Thyroid gland (tissue), 4 donors: ENCODE measurements at regions not wholly inside any gene's neighbourhood (a gene's known extent, or its start where the extent isn't known, plus 50 kb on each side); places are given as distances from the start of the nearest gene placed in this dataset.

Experiments used
- DNase-seq, 2 donors: peaks; one replicate each; pipeline ENCODE4 v3.0.0-alpha.2; 2019
- H3K27ac ChIP-seq, 3 donors: fragments of 200-600 bp; sonication (generic); 1 replicate in 2 of 3; 2 replicates in 1 of 3; pipeline ENCODE4 v1.5.1; 2016 to 2019; ENCODE audit warnings: mild to moderate bottlenecking in 1 of 3, moderate library complexity in 1 of 3
- H3K27me3 ChIP-seq: fragments of 200-600 bp; sonication (generic); one replicate; pipeline ENCODE4 v1.5.1; 2019
- H3K36me3 ChIP-seq, 2 donors: fragments of 200-600 bp; sonication (generic); one replicate each; pipeline ENCODE4 v1.5.1; 2016 to 2019
- H3K4me1 ChIP-seq, 2 donors: fragments of 200-600 bp; sonication (generic); one replicate each; pipeline ENCODE4 v1.5.1; 2017 to 2019
- H3K4me3 ChIP-seq, 3 donors: fragments of 200-600 bp; sonication (generic); replicated peaks in 1 of 3; 1 replicate in 2 of 3; 2 replicates in 1 of 3; pipeline ENCODE4 v1.5.1; 2016; ENCODE audit warnings: mild to moderate bottlenecking in 1 of 3
- H3K9me3 ChIP-seq: fragments of 200-600 bp; sonication (generic); one replicate; pipeline ENCODE4 v1.5.1; 2017
- CTCF ChIP-seq, 6 experiments: fragments of 200-600 bp in 3 of 6; fragments of 450-650 bp in 3 of 6; sonication (generic) in 3 of 6; IDR thresholded peaks; one replicate each; pipeline ENCODE4 v1.5.1; 2016 to 2019; ENCODE audit warnings: antibody characterized with exemption in 6 of 6, mild to moderate bottlenecking in 2 of 6, inconsistent platforms in 1 of 6, moderate library complexity in 1 of 6
- POLR2A ChIP-seq, 2 donors: fragments of 450-650 bp; IDR thresholded peaks; one replicate each; pipeline ENCODE4 v1.6.1; 2017; ENCODE audit warnings: antibody characterized with exemption in 2 of 2, mild to moderate bottlenecking in 2 of 2, moderate library complexity in 1 of 2
- WGBS, 2 donors: methylation state at CpG; one replicate each; pipeline ENCODE4 v1.1.5; 2017; 5-methylcytosine and 5-hydroxymethylcytosine counted together
- intact Hi-C: fragments of 100-400 bp; cut with DNase I; formaldehyde crosslinking; loops from one replicate; pipeline ENCODE4 v1.15.1; 2023

- TF ChIP-seq POLR2A (IDR thresholded peaks at IDR 0.05) (no peak), CTCF (IDR thresholded peaks at IDR 0.05) (no peak)
- Histone ChIP-seq H3K4me1 (peaks cover 8 to 12% of the 10 kb centered on the region in 2 donors), H3K36me3 (no peaks in the 10 kb centered on the region), H3K4me3 (peak overlapping the region in 2 of 3 donors; percentile 3 to 30), H3K27me3 (peaks cover 33% of the 10 kb centered on the region), H3K9me3 (no peaks in the 10 kb centered on the region), H3K27ac (no peak overlapping the region)
- no peak for DNase-seq
- intact Hi-C loops: no loop called here
- 0% methylated on average over 1 of the region's 30 CpGs; no CpG with 5 or more reads in 1 of the 2 donors for WGBS, 2 donors
These were observed 137.7 kb upstream of the ZIC3 start for GRCh38 chrX:137428221-137428661.

- intact Hi-C loops: no loop called here
- peaks cover 33% of the 10 kb centered on the region for H3K27me3 ChIP-seq
- 1 to 3% methylated on average over 10 to 11 of the region's 18 CpGs for WGBS, 2 donors
These were observed 138.1 kb upstream of the ZIC3 start for GRCh38 chrX:137427816-137428215.

GRCh38 chrX:137427426-137427778 is 138.5 kb upstream of the ZIC3 start:
- DNase-seq: no peak
- intact Hi-C loops: no loop called here
- H3K4me1 ChIP-seq: peaks cover 8 to 12% of the 10 kb centered on the region in 2 donors
- H3K27ac ChIP-seq: no peak overlapping the region
- H3K9me3 ChIP-seq: no peaks in the 10 kb centered on the region
- no peaks in the 10 kb centered on the region for H3K36me3 ChIP-seq
- peak overlapping the region in 1 of 3 donors; percentile 30 for H3K4me3 ChIP-seq
- 0% methylated on average over 1 of the region's 20 CpGs; no CpG with 5 or more reads in 1 of the 2 donors for WGBS, 2 donors
- TF ChIP-seq CTCF (IDR thresholded peaks at IDR 0.05) (no peak), POLR2A (IDR thresholded peaks at IDR 0.05) (no peak)
- peaks cover 33% of the 10 kb centered on the region for H3K27me3 ChIP-seq

More at GRCh38 chrX:137427816-137428215, 138.1 kb upstream of the ZIC3 start:
- Histone ChIP-seq H3K36me3 (no peaks in the 10 kb centered on the region), H3K4me1 (peaks cover 8 to 12% of the 10 kb centered on the region in 2 donors), H3K4me3 (peak overlapping the region in 2 of 3 donors; percentile 3 to 30), H3K9me3 (no peaks in the 10 kb centered on the region), H3K27ac (no peak overlapping the region)
- no peak for DNase-seq
- TF ChIP-seq CTCF (IDR thresholded peaks at IDR 0.05) (no peak), POLR2A (IDR thresholded peaks at IDR 0.05) (no peak)

- 5 to 10% methylated on average over 15 to 32 of the region's 37 CpGs for WGBS, 2 donors
- Histone ChIP-seq H3K36me3 (no peaks in the 10 kb centered on the region), H3K27me3 (peaks cover 33% of the 10 kb centered on the region), H3K4me1 (peaks cover 8 to 12% of the 10 kb centered on the region in 2 donors), H3K4me3 (no peak overlapping the region), H3K27ac (no peak overlapping the region), H3K9me3 (no peaks in the 10 kb centered on the region)
- intact Hi-C loops: no loop called here
- TF ChIP-seq CTCF (IDR thresholded peaks at IDR 0.05) (no peak), POLR2A (IDR thresholded peaks at IDR 0.05) (no peak)
- DNase-seq: no peak
These were observed 139.1 kb upstream of the ZIC3 start for GRCh38 chrX:137426695-137427425.

GRCh38 chrX:137425986-137426385 is 139.9 kb upstream of the ZIC3 start:
- no peak for TF ChIP-seq CTCF (IDR thresholded peaks at IDR 0.05)
- no peak for TF ChIP-seq POLR2A (IDR thresholded peaks at IDR 0.05)
- intact Hi-C loops: no loop called here
- peaks cover 33% of the 10 kb centered on the region for H3K27me3 ChIP-seq

More at GRCh38 chrX:137425986-137426385, 139.9 kb upstream of the ZIC3 start:
- no peaks in the 10 kb centered on the region for H3K9me3 ChIP-seq
- H3K4me1 ChIP-seq: peaks cover 8 to 12% of the 10 kb centered on the region in 2 donors
- DNase-seq: no peak
- H3K4me3 ChIP-seq: no peak overlapping the region
- no peaks in the 10 kb centered on the region for H3K36me3 ChIP-seq
- WGBS, 2 donors: 3 to 5% methylated on average over 9 of the region's 9 CpGs
- no peak overlapping the region for H3K27ac ChIP-seq
